GM10248 (cell line): ENCODE measurements at regions not wholly inside any gene's neighbourhood (a gene's known extent, or its start where the extent isn't known, plus 50 kb on each side); places are given as distances from the start of the nearest gene placed in this dataset.

ENCODE experiments used
- CTCF ChIA-PET: fragments of 300-600 bp; sonication (Branson Sonifier 250); formaldehyde crosslinking; extraction: SDS; loops from one replicate; lab custom pipeline; 2021; ENCODE audit warnings: antibody characterized with exemption; lab: Yijun Ruan, JAX
- POLR2A ChIA-PET: fragments of 350-650 bp; sonication (Branson Sonifier 250); formaldehyde crosslinking; extraction: SDS; loops from one replicate; lab custom pipeline; 2020; ENCODE audit warnings: antibody characterized with exemption; lab: Yijun Ruan, JAX
- DNase-seq: peaks from one replicate; pipeline ENCODE4 v3.0.0; 2012; ENCODE audit errors: extremely low spot score
- CTCF ChIP-seq: IDR thresholded peaks from 2 replicates; pipeline ENCODE4 v1.5.1; 2012; ENCODE audit warnings: mild to moderate bottlenecking, low read depth; ENCODE audit errors: extremely low read depth, missing control alignments, control extremely low read depth

- no peak for TF ChIP-seq CTCF
- CTCF ChIA-PET = interaction anchor here (0.6 to 1.0 kb wide), 2 partner anchors 9 to 227 kb away, joined by 3 read pairs; no protein-coding TSS in a partner anchor
- DNase-seq = no peak
- POLR2A ChIA-PET = no interaction called here
Observed at GRCh38 chr11:93267383-93267782, 63.2 kb upstream of the DEUP1 start.

- no peak for DNase-seq
- POLR2A ChIA-PET = no interaction called here
- no peak for TF ChIP-seq CTCF
- CTCF ChIA-PET = interaction anchor here (0.8 kb wide), 1 partner anchor 11 kb away, joined by 3 read pairs; no protein-coding TSS in a partner anchor
Observed at GRCh38 chr11:93268287-93269040, 62.1 kb upstream of the DEUP1 start.

- CTCF ChIA-PET = interaction anchor here (1.2 kb wide), 1 partner anchor 22 kb away, joined by 3 read pairs; no protein-coding TSS in a partner anchor
- no peak for DNase-seq
- no peak for TF ChIP-seq CTCF
Observed at GRCh38 chr11:93271596-93271995, 58.9 kb upstream of the DEUP1 start.

GRCh38 chr11:93274851-93275250 is 55.7 kb upstream of the DEUP1 start:
- CTCF ChIA-PET = interaction anchor here (0.9 to 1.0 kb wide), 2 partner anchors 11 to 45 kb away, joined by 3 to 5 read pairs; no protein-coding TSS in a partner anchor

More at GRCh38 chr11:93271596-93271995, 58.9 kb upstream of the DEUP1 start:
- POLR2A ChIA-PET = no interaction called here

GRCh38 chr11:93278976-93279375 is 51.6 kb upstream of the DEUP1 start:
- DNase-seq = no peak
- POLR2A ChIA-PET = no interaction called here
- CTCF ChIA-PET = no interaction called here
- TF ChIP-seq CTCF = no peak

More at GRCh38 chr11:93274851-93275250, 55.7 kb upstream of the DEUP1 start:
- POLR2A ChIA-PET = no interaction called here
- no peak for TF ChIP-seq CTCF
- no peak for DNase-seq

- no peak for TF ChIP-seq CTCF
- ChIA-PET POLR2A (no interaction called here), CTCF (interaction anchor here (0.8 to 0.9 kb wide), 2 partner anchors 24 to 45 kb away, joined by 3 read pairs; no protein-coding TSS in a partner anchor)
- peak; percentile 9 for DNase-seq
Observed at GRCh38 chr11:93279851-93280347, 50.6 kb upstream of the DEUP1 start.
